Uterus (tissue), 2 donors: ENCODE measurements at regions not wholly inside any gene's neighbourhood (a gene's known extent, or its start where the extent isn't known, plus 50 kb on each side); places are given as distances from the start of the nearest gene placed in this dataset.

Experiments used
- POLR2A ChIP-seq, 2 donors: fragments of 450-650 bp; IDR thresholded peaks; one replicate each; pipeline ENCODE4 v1.6.1; 2016; ENCODE audit warnings: antibody characterized with exemption in 2 of 2, mild to moderate bottlenecking in 1 of 2, moderate library complexity in 1 of 2
- TF ChIP-seq, protein P1 (sequence below), 4 experiments: fragments of 200-600 bp in 2 of 4; fragments of 450-650 bp in 2 of 4; sonication (generic) in 2 of 4; IDR thresholded peaks; one replicate each; pipeline ENCODE4 v1.5.1; 2016 to 2019; ENCODE audit warnings: antibody characterized with exemption in 4 of 4, mild to moderate bottlenecking in 2 of 4, moderate library complexity in 1 of 4

- TF ChIP-seq, protein P1, sequence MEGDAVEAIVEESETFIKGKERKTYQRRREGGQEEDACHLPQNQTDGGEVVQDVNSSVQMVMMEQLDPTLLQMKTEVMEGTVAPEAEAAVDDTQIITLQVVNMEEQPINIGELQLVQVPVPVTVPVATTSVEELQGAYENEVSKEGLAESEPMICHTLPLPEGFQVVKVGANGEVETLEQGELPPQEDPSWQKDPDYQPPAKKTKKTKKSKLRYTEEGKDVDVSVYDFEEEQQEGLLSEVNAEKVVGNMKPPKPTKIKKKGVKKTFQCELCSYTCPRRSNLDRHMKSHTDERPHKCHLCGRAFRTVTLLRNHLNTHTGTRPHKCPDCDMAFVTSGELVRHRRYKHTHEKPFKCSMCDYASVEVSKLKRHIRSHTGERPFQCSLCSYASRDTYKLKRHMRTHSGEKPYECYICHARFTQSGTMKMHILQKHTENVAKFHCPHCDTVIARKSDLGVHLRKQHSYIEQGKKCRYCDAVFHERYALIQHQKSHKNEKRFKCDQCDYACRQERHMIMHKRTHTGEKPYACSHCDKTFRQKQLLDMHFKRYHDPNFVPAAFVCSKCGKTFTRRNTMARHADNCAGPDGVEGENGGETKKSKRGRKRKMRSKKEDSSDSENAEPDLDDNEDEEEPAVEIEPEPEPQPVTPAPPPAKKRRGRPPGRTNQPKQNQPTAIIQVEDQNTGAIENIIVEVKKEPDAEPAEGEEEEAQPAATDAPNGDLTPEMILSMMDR (IDR thresholded peaks at IDR 0.05) = no peak
- no peak for TF ChIP-seq POLR2A (IDR thresholded peaks at IDR 0.05)
These were observed 157.2 kb upstream of the USP9X start for GRCh38 chrX:40928076-40928475.
